Breast epithelium (tissue), 4 donors: ENCODE measurements at regions not wholly inside any gene's neighbourhood (a gene's known extent, or its start where the extent isn't known, plus 50 kb on each side); places are given as distances from the start of the nearest gene placed in this dataset.

Experiments used
- DNase-seq, 2 donors: peaks; one replicate each; pipeline ENCODE4 v3.0.0-alpha.2; 2019; ENCODE audit warnings: low spot score in 2 of 2
- H3K27ac ChIP-seq, 2 donors: fragments of 200-600 bp; sonication (generic) in 1 of 2; one replicate each; pipeline ENCODE4 v1.5.1; 2016 to 2019; ENCODE audit warnings: mild to moderate bottlenecking in 1 of 2
- H3K27me3 ChIP-seq, 2 donors: fragments of 200-600 bp; sonication (generic) in 1 of 2; one replicate each; pipeline versions ENCODE4 v1.5.1 to v1.6.0; 2017 to 2019; ENCODE audit warnings: control low read depth in 1 of 2, mild to moderate bottlenecking in 1 of 2
- H3K36me3 ChIP-seq: fragments of 200-600 bp; one replicate; pipeline ENCODE4 v1.5.1; 2019
- H3K4me1 ChIP-seq, 2 donors: fragments of 200-600 bp; sonication (generic); one replicate each; pipeline ENCODE4 v1.5.1; 2016 to 2019; ENCODE audit warnings: control low read depth in 1 of 2
- H3K4me3 ChIP-seq, 3 donors: fragments of 200-600 bp; sonication (generic); 1 replicate in 2 of 3; 2 replicates in 1 of 3; pipeline ENCODE4 v1.5.1; 2016 to 2019; ENCODE audit warnings: mild to moderate bottlenecking in 3 of 3, moderate library complexity in 2 of 3
- H3K9me3 ChIP-seq, 2 donors: fragments of 200-600 bp; sonication (generic) in 1 of 2; one replicate each; pipeline ENCODE4 v1.5.1; 2016 to 2019; ENCODE audit warnings: control low read depth in 1 of 2
- POLR2A ChIP-seq: fragments of 450-650 bp; IDR thresholded peaks from one replicate; pipeline ENCODE4 v1.6.1; 2016; ENCODE audit warnings: antibody characterized with exemption, mild to moderate bottlenecking, moderate library complexity
- POLR2AphosphoS5 ChIP-seq, 3 donors: sonication (generic); formaldehyde crosslinking; IDR thresholded peaks; one replicate each; pipeline ENCODE4 v1.6.1; 2017; ENCODE audit warnings: antibody characterized with exemption in 3 of 3
- intact Hi-C: fragments of 100-400 bp; cut with DNase I; formaldehyde crosslinking; loops from one replicate; pipeline ENCODE4 v1.15.1; 2023; ENCODE audit warnings: low total_unique reads
- TF ChIP-seq, protein P1 (sequence below), 3 donors: fragments of 450-650 bp; IDR thresholded peaks; one replicate each; pipeline ENCODE4 v1.5.1; 2016 to 2017; ENCODE audit warnings: antibody characterized with exemption in 3 of 3, mild to moderate bottlenecking in 3 of 3, moderate library complexity in 3 of 3

DNA sequence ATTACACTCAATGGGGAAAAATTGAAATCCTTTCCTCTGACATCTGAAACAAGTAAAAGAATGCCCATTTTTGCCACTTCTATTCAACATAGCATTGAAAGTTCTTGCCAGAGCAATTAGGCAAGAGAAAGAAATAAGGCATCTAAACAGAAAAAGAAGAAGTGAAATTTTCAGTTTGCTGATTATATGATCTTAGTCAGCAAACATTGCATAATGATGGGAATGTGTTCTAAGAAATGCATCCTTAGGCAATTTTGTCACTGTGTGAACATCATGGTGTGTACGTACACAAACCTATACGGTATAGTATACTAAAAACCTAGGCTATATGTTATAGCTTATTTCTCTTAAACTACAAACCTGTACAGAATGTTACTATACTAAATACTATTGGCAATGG, 278.0 kb downstream of the CGGBP1 start:
- Histone ChIP-seq H3K36me3 (no peaks in the 10 kb centered on the region), H3K4me1 (no peaks in the 10 kb centered on the region), H3K27me3 (no peaks in the 10 kb centered on the region), H3K9me3 (no peaks in the 10 kb centered on the region), H3K27ac (no peak overlapping the region), H3K4me3 (no peak overlapping the region)
- intact Hi-C loops, result no loop called here
- TF ChIP-seq POLR2AphosphoS5 (IDR thresholded peaks at IDR 0.05) (no peak), POLR2A (no peak)
- TF ChIP-seq, protein P1, sequence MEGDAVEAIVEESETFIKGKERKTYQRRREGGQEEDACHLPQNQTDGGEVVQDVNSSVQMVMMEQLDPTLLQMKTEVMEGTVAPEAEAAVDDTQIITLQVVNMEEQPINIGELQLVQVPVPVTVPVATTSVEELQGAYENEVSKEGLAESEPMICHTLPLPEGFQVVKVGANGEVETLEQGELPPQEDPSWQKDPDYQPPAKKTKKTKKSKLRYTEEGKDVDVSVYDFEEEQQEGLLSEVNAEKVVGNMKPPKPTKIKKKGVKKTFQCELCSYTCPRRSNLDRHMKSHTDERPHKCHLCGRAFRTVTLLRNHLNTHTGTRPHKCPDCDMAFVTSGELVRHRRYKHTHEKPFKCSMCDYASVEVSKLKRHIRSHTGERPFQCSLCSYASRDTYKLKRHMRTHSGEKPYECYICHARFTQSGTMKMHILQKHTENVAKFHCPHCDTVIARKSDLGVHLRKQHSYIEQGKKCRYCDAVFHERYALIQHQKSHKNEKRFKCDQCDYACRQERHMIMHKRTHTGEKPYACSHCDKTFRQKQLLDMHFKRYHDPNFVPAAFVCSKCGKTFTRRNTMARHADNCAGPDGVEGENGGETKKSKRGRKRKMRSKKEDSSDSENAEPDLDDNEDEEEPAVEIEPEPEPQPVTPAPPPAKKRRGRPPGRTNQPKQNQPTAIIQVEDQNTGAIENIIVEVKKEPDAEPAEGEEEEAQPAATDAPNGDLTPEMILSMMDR (IDR thresholded peaks at IDR 0.05), result no peak
- DNase-seq, result no peak

DNA sequence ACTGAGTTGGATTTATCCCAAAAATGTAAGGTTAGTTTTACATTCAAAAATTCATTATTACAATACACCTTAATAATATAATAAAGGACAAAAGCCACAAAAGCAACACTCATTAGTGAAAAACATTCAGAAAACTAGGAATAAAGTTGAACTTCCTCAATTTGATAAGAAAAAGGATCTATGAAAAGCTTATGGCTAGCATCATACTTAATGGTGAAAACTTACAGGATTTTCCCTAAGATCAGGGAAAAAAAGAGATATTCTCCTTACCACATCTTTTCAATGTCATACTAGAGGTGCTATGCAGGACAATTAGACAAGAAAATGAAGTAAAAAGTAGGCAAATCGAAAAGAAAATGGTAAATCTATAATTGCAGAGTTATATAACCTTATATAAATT, 279.9 kb downstream of the CGGBP1 start:
- DNase-seq, result no peak
- Histone ChIP-seq H3K9me3 (no peaks in the 10 kb centered on the region), H3K4me3 (no peak overlapping the region), H3K27ac (no peak overlapping the region), H3K27me3 (no peaks in the 10 kb centered on the region), H3K36me3 (no peaks in the 10 kb centered on the region), H3K4me1 (no peaks in the 10 kb centered on the region)
- intact Hi-C loops, result no loop called here
- no peak for TF ChIP-seq POLR2AphosphoS5 (IDR thresholded peaks at IDR 0.05)
- TF ChIP-seq POLR2A, result no peak
- TF ChIP-seq, protein P1 (IDR thresholded peaks at IDR 0.05), result no peak

- no peaks in the 10 kb centered on the region for H3K9me3 ChIP-seq
- TF ChIP-seq, protein P1 (IDR thresholded peaks at IDR 0.05), result peak in 1 of 3 donors; percentile 49
- TF ChIP-seq POLR2A, result no peak
- no peak for TF ChIP-seq POLR2AphosphoS5 (IDR thresholded peaks at IDR 0.05)
- H3K36me3 ChIP-seq, result no peaks in the 10 kb centered on the region
- no peak overlapping the region for H3K27ac ChIP-seq
- no peaks in the 10 kb centered on the region for H3K27me3 ChIP-seq
- no peak overlapping the region for H3K4me3 ChIP-seq
- DNase-seq, result no peak
- H3K4me1 ChIP-seq, result no peaks in the 10 kb centered on the region
- intact Hi-C loops, result no loop called here
Observed at GRCh38 chr3:87771337-87772192, 287.2 kb downstream of the CGGBP1 start.

GRCh38 chr3:87766721-87767120, 292.1 kb downstream of the CGGBP1 start:
- no peak for DNase-seq
- Histone ChIP-seq H3K4me1 (no peaks in the 10 kb centered on the region), H3K9me3 (no peaks in the 10 kb centered on the region), H3K27me3 (no peaks in the 10 kb centered on the region), H3K27ac (no peak overlapping the region), H3K36me3 (no peaks in the 10 kb centered on the region), H3K4me3 (no peak overlapping the region)
- intact Hi-C loops, result no loop called here
- TF ChIP-seq, protein P1 (IDR thresholded peaks at IDR 0.05), result no peak

- Histone ChIP-seq H3K9me3 (no peaks in the 10 kb centered on the region), H3K27me3 (no peaks in the 10 kb centered on the region), H3K4me1 (no peaks in the 10 kb centered on the region), H3K4me3 (no peak overlapping the region), H3K36me3 (no peaks in the 10 kb centered on the region), H3K27ac (no peak overlapping the region)
- DNase-seq, result no peak
- intact Hi-C loops, result no loop called here
- TF ChIP-seq, protein P1 (IDR thresholded peaks at IDR 0.05), result no peak
- TF ChIP-seq POLR2AphosphoS5 (IDR thresholded peaks at IDR 0.05) (no peak), POLR2A (no peak)
Observed at GRCh38 chr3:87765256-87765655, 293.5 kb downstream of the CGGBP1 start.
